OCI-LY3 (cell line): ENCODE measurements at regions not wholly inside any gene's neighbourhood (a gene's known extent, or its start where the extent isn't known, plus 50 kb on each side); places are given as distances from the start of the nearest gene placed in this dataset.
A peak's percentile ranks its signal among the peaks of the same experiment; 100 is the strongest.

Source experiments
- H2AFZ ChIP-seq: fragments of 200-600, 300-600 bp; shearing (Covaris generic); 2 replicates; pipeline ENCODE4 v1.6.0; 2014; ENCODE audit warnings: antibody characterized with exemption, low read depth, low read length
- H3K27ac ChIP-seq: fragments of 200-600, 300-600 bp; sonication (generic); 2 replicates; pipeline ENCODE4 v1.5.1; 2014; ENCODE audit warnings: mild to moderate bottlenecking, low read length, moderate library complexity, mixed read lengths
- H3K27me3 ChIP-seq: fragments of 200-600, 300-600 bp; sonication (generic); 2 replicates; pipeline ENCODE4 v1.6.1; 2014; ENCODE audit warnings: low read depth, low read length, mixed read lengths
- H3K36me3 ChIP-seq: fragments of 200-600, 300-600 bp; sonication (generic); replicated peaks from 2 replicates; pipeline ENCODE3; 2014; ENCODE audit warnings: low read depth, low read length, mixed read lengths
- H3K4me1 ChIP-seq: fragments of 300-600, 200-600 bp; sonication (generic); 2 replicates; pipeline ENCODE4 v1.6.1; 2014; ENCODE audit warnings: low read length, mixed read lengths
- H3K4me2 ChIP-seq: fragments of 200-600, 300-600 bp; sonication (generic); 2 replicates; pipeline ENCODE4 v1.6.1; 2014; ENCODE audit warnings: low read length, mixed read lengths
- H3K4me3 ChIP-seq: fragments of 300-600, 200-600 bp; sonication (generic); 2 replicates; pipeline ENCODE4 v1.5.1; 2014; ENCODE audit warnings: antibody characterized with exemption, mild to moderate bottlenecking, low read length, moderate library complexity
- H3K79me2 ChIP-seq: fragments of 300-600, 200-600 bp; shearing (Covaris generic); 2 replicates; pipeline ENCODE4 v1.6.1; 2014; ENCODE audit warnings: mild to moderate bottlenecking, low read length, mixed read lengths
- H3K9ac ChIP-seq: fragments of 300-600, 200-600 bp; shearing (Covaris generic); 2 replicates; pipeline ENCODE4 v1.6.0; 2014; ENCODE audit warnings: mild to moderate bottlenecking, low read length, moderate library complexity
- H3K9me3 ChIP-seq: fragments of 200-600, 300-600 bp; shearing (Covaris generic); 2 replicates; pipeline ENCODE4 v1.6.1; 2014; ENCODE audit warnings: low read length, mixed read lengths; ENCODE audit not compliant: insufficient read depth
- H4K20me1 ChIP-seq: fragments of 200-600, 300-600 bp; sonication (generic); 2 replicates; pipeline ENCODE4 v1.6.1; 2016; ENCODE audit warnings: low read length, mixed read lengths; ENCODE audit not compliant: insufficient read depth
- EZH2phosphoT487 ChIP-seq: fragments of 200-600 bp; shearing (Covaris generic); IDR thresholded peaks from 2 replicates; pipeline ENCODE4 v1.6.1; 2018; ENCODE audit warnings: antibody characterized with exemption, mixed run types, low read depth
- TF ChIP-seq, protein P1 (sequence below): fragments of 200-600, 300-600 bp; sonication (generic); IDR thresholded peaks from 2 replicates; pipeline ENCODE4 v1.5.1; 2014; ENCODE audit warnings: antibody characterized with exemption, low read length, low read depth

GRCh38 chr2:123695426-123695825 is 329.7 kb upstream of the CNTNAP5 start:
- no peaks in the 10 kb centered on the region for H3K27me3 ChIP-seq
- H2AFZ ChIP-seq = no peak overlapping the region
- H3K27ac ChIP-seq = no peak overlapping the region
- no peaks in the 10 kb centered on the region for H3K79me2 ChIP-seq
- H3K4me3 ChIP-seq = no peak overlapping the region
- H4K20me1 ChIP-seq = no peaks in the 10 kb centered on the region
- TF ChIP-seq, protein P1, sequence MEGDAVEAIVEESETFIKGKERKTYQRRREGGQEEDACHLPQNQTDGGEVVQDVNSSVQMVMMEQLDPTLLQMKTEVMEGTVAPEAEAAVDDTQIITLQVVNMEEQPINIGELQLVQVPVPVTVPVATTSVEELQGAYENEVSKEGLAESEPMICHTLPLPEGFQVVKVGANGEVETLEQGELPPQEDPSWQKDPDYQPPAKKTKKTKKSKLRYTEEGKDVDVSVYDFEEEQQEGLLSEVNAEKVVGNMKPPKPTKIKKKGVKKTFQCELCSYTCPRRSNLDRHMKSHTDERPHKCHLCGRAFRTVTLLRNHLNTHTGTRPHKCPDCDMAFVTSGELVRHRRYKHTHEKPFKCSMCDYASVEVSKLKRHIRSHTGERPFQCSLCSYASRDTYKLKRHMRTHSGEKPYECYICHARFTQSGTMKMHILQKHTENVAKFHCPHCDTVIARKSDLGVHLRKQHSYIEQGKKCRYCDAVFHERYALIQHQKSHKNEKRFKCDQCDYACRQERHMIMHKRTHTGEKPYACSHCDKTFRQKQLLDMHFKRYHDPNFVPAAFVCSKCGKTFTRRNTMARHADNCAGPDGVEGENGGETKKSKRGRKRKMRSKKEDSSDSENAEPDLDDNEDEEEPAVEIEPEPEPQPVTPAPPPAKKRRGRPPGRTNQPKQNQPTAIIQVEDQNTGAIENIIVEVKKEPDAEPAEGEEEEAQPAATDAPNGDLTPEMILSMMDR = no peak
- TF ChIP-seq EZH2phosphoT487 = no peak
- H3K4me2 ChIP-seq = peak overlapping the region; percentile 57
- no peaks in the 10 kb centered on the region for H3K36me3 ChIP-seq
- H3K9ac ChIP-seq = no peak overlapping the region
- no peaks in the 10 kb centered on the region for H3K9me3 ChIP-seq
- H3K4me1 ChIP-seq = peaks cover 28% of the 10 kb centered on the region

GRCh38 chr2:123696021-123696420 is 329.1 kb upstream of the CNTNAP5 start:
- Histone ChIP-seq H3K27me3 (no peaks in the 10 kb centered on the region), H3K9me3 (no peaks in the 10 kb centered on the region), H4K20me1 (no peaks in the 10 kb centered on the region), H3K4me1 (peaks cover 28% of the 10 kb centered on the region), H3K4me2 (peak overlapping the region; percentile 57), H3K36me3 (no peaks in the 10 kb centered on the region), H2AFZ (no peak overlapping the region), H3K27ac (no peak overlapping the region), H3K9ac (no peak overlapping the region), H3K79me2 (no peaks in the 10 kb centered on the region), H3K4me3 (no peak overlapping the region)
- TF ChIP-seq EZH2phosphoT487 = no peak
- TF ChIP-seq, protein P1 = no peak

DNA sequence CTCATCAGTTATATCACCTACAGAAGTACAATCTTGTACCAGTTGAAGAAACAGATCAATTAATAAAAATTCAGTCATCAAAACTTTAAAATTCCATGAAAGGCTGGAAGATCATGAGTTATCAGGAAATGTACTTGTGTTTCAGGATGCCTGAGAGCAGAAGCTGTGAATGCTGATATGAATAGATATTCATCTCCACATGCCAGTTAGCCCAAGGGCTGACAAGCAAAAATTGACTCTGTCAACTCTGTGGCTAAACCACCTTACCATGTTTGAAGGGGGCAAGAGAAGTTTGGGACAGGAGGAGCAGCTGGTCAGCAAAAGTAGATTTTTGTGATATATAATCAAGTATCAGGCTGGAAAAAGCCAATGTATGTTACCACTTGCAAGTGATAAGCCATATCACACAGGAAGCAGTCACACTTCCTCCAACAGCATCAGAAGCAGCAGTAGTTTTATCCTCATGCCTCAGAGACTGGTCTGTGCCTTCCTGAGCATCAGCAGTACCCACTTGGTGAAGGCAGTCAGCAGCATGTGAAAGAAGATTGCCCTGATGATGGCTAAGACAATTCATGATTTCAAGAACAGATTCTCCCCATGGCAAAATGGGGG is 328.2 kb upstream of the CNTNAP5 start:
- Histone ChIP-seq H3K36me3 (no peaks in the 10 kb centered on the region), H3K27ac (no peak overlapping the region), H2AFZ (no peak overlapping the region), H3K9ac (no peak overlapping the region), H3K27me3 (no peaks in the 10 kb centered on the region), H3K4me2 (no peak overlapping the region), H4K20me1 (no peaks in the 10 kb centered on the region), H3K79me2 (no peaks in the 10 kb centered on the region), H3K4me3 (no peak overlapping the region), H3K4me1 (peaks cover 28% of the 10 kb centered on the region), H3K9me3 (no peaks in the 10 kb centered on the region)
- no peak for TF ChIP-seq EZH2phosphoT487
- TF ChIP-seq, protein P1 = no peak

- Histone ChIP-seq H2AFZ (no peak overlapping the region), H3K27me3 (no peaks in the 10 kb centered on the region), H3K9me3 (no peaks in the 10 kb centered on the region), H4K20me1 (no peaks in the 10 kb centered on the region), H3K4me3 (no peak overlapping the region), H3K4me1 (no peaks in the 10 kb centered on the region), H3K9ac (no peak overlapping the region), H3K27ac (no peak overlapping the region), H3K36me3 (no peaks in the 10 kb centered on the region), H3K4me2 (no peak overlapping the region), H3K79me2 (no peaks in the 10 kb centered on the region)
- TF ChIP-seq, protein P1 = no peak
- no peak for TF ChIP-seq EZH2phosphoT487
Observed at GRCh38 chr2:123715467-123715982, 309.6 kb upstream of the CNTNAP5 start.
